GM23338 (cell line): ENCODE measurements at regions not wholly inside any gene's neighbourhood (a gene's known extent, or its start where the extent isn't known, plus 50 kb on each side); places are given as distances from the start of the nearest gene placed in this dataset.

Source experiments
- ATAC-seq: fragments of 200-7000 bp; cut with Tn5 transposase; 3 replicates; pipeline ENCODE4 v1.9.1; 2020
- DNase-seq: peaks from one replicate; pipeline ENCODE4 v3.0.0-alpha.2; 2015; ENCODE audit warnings: low spot score
- H2AFZ ChIP-seq: fragments of 200-600 bp; sonication (generic); 2 replicates; pipeline ENCODE4 v1.8.0; 2016; ENCODE audit warnings: antibody characterized with exemption, mild to moderate bottlenecking, moderate library complexity
- H3F3A ChIP-seq: fragments of 200-600 bp; sonication (generic); replicated peaks from 2 replicates; pipeline ENCODE4 v1.8.0; 2017; ENCODE audit warnings: antibody characterized with exemption, mixed run types, low read depth
- H3K27ac ChIP-seq: fragments of 200-600 bp; sonication (generic); 2 replicates; pipeline ENCODE4 v1.6.1; 2016; ENCODE audit warnings: low read depth
- H3K27me3 ChIP-seq: fragments of 200-600 bp; sonication (generic); 2 replicates; pipeline ENCODE4 v1.8.0; 2016; ENCODE audit warnings: mild to moderate bottlenecking, mixed run types, moderate library complexity; ENCODE audit not compliant: insufficient read depth
- H3K36me3 ChIP-seq: fragments of 200-600 bp; sonication (generic); 2 replicates; pipeline ENCODE4 v1.8.0; 2016; ENCODE audit warnings: mild to moderate bottlenecking; ENCODE audit not compliant: insufficient read depth
- H3K4me1 ChIP-seq: fragments of 200-600 bp; sonication (generic); 2 replicates; pipeline ENCODE4 v1.8.0; 2016; ENCODE audit warnings: mild to moderate bottlenecking, moderate library complexity; ENCODE audit not compliant: insufficient read depth
- H3K4me2 ChIP-seq: fragments of 200-600 bp; sonication (generic); 2 replicates; pipeline ENCODE4 v1.7.1; 2017; ENCODE audit warnings: mixed run types
- H3K4me3 ChIP-seq: fragments of 200-600 bp; sonication (generic); 2 replicates; pipeline ENCODE4 v1.6.1; 2016; ENCODE audit warnings: mixed run types
- H3K79me2 ChIP-seq: fragments of 200-600 bp; sonication (generic); replicated peaks from 2 replicates; pipeline ENCODE4 v1.8.0; 2017; ENCODE audit warnings: mild to moderate bottlenecking; ENCODE audit not compliant: insufficient read depth
- H3K9me2 ChIP-seq: fragments of 200-600 bp; sonication (generic); 2 replicates; pipeline ENCODE4 v1.8.0; 2017; ENCODE audit not compliant: insufficient read depth
- H4K20me1 ChIP-seq: fragments of 200-600 bp; sonication (generic); replicated peaks from 2 replicates; pipeline ENCODE4 v1.8.0; 2017; ENCODE audit warnings: mild to moderate bottlenecking; ENCODE audit not compliant: insufficient read depth
- H3K27ac Mint-ChIP-seq: 2 replicates; pipeline ENCODE4 v1.8.0; 2020; ENCODE audit warnings: inconsistent platforms, mild to moderate bottlenecking, moderate library complexity, mixed read lengths
- H3K27me3 Mint-ChIP-seq: 3 replicates; pipeline ENCODE4 v1.8.0; 2022; ENCODE audit warnings: low read depth, mild to moderate bottlenecking, moderate library complexity, mixed read lengths, inconsistent platforms; ENCODE audit not compliant: insufficient read depth, poor library complexity
- H3K36me3 Mint-ChIP-seq: 3 replicates; pipeline ENCODE4 v1.8.0; 2021; ENCODE audit warnings: low read depth, mild to moderate bottlenecking, inconsistent platforms, moderate library complexity, mixed read lengths
- H3K4me1 Mint-ChIP-seq: 3 replicates; pipeline ENCODE4 v1.8.0; 2020; ENCODE audit warnings: mild to moderate bottlenecking, inconsistent platforms, mixed read lengths
- H3K4me3 Mint-ChIP-seq: 3 replicates; pipeline ENCODE4 v1.8.0; 2021; ENCODE audit warnings: moderate library complexity, mild to moderate bottlenecking, inconsistent platforms, mixed read lengths
- H3K9me3 Mint-ChIP-seq: 3 replicates; pipeline ENCODE4 v1.8.0; 2020; ENCODE audit warnings: moderate library complexity, mild to moderate bottlenecking, inconsistent platforms, mixed read lengths
- ZNF114 ChIP-seq: fragments of 250-450 bp; sonication (Bioruptor Pico); IDR thresholded peaks from 2 replicates; pipeline ENCODE4 v1.5.0; 2020; ENCODE audit warnings: mild to moderate bottlenecking, moderate library complexity
- ZNF331 ChIP-seq: fragments of 250-450 bp; sonication (Bioruptor Pico); IDR thresholded peaks from 2 replicates; pipeline ENCODE4 v1.5.0; 2020; ENCODE audit warnings: low read depth, mild to moderate bottlenecking, moderate library complexity
- TF ChIP-seq, protein P1 (sequence below): fragments of 250-450 bp; sonication (Bioruptor Pico); IDR thresholded peaks from 2 replicates; pipeline ENCODE4 v1.5.0; 2020; ENCODE audit warnings: mild to moderate bottlenecking, moderate library complexity
- TF ChIP-seq, protein P2 (sequence below), 2 experiments: fragments of 200-600 bp in 1 of 2; sonication (generic) in 1 of 2; conservative IDR thresholded peaks; 2 replicates each; pipeline versions ENCODE4 v1.5.1 to v1.6.1; 2016 to 2017; ENCODE audit warnings: antibody characterized with exemption in 2 of 2, low read depth in 2 of 2, mild to moderate bottlenecking in 2 of 2, moderate library complexity in 1 of 2

DNA sequence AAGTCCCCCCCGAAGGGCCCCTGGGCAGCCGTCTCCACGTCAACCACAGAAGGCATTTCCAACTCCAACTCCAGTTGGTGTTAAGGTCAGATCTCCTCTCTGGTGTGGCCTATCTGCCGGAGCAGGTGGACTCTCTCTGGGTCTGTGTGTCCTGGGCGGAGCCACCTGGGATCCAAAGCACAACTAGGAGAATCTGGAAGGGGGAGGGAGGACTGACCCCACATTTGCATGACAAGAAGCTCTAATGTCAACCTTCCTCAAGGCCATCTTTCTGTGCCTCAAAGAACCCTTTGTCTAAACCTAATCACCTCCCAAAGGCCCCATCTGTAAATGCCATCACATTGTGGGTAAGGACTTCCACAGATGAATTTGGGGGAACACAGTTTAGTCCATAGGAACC, 381.5 kb downstream of the UQCRFS1 start:
- H3K4me3 Mint-ChIP-seq, result no peak overlapping the region
- H3K36me3 ChIP-seq, result no peaks in the 10 kb centered on the region
- H3K4me1 ChIP-seq, result peaks cover 10% of the 10 kb centered on the region; the same call in 1 of the 2 replicates
- no peaks in the 10 kb centered on the region for H3K79me2 ChIP-seq
- H3K27me3 ChIP-seq, result no peaks in the 10 kb centered on the region
- H3F3A ChIP-seq, result no peaks in the 10 kb centered on the region
- peaks cover 20% of the 10 kb centered on the region for H3K9me2 ChIP-seq
- H3K4me3 ChIP-seq, result no peak overlapping the region
- no peaks in the 10 kb centered on the region for H4K20me1 ChIP-seq
- peaks cover 9% of the 10 kb centered on the region; the same call in 2 of the 3 replicates for H3K4me1 Mint-ChIP-seq
- no peaks in the 10 kb centered on the region for H3K36me3 Mint-ChIP-seq
- TF ChIP-seq, protein P1, sequence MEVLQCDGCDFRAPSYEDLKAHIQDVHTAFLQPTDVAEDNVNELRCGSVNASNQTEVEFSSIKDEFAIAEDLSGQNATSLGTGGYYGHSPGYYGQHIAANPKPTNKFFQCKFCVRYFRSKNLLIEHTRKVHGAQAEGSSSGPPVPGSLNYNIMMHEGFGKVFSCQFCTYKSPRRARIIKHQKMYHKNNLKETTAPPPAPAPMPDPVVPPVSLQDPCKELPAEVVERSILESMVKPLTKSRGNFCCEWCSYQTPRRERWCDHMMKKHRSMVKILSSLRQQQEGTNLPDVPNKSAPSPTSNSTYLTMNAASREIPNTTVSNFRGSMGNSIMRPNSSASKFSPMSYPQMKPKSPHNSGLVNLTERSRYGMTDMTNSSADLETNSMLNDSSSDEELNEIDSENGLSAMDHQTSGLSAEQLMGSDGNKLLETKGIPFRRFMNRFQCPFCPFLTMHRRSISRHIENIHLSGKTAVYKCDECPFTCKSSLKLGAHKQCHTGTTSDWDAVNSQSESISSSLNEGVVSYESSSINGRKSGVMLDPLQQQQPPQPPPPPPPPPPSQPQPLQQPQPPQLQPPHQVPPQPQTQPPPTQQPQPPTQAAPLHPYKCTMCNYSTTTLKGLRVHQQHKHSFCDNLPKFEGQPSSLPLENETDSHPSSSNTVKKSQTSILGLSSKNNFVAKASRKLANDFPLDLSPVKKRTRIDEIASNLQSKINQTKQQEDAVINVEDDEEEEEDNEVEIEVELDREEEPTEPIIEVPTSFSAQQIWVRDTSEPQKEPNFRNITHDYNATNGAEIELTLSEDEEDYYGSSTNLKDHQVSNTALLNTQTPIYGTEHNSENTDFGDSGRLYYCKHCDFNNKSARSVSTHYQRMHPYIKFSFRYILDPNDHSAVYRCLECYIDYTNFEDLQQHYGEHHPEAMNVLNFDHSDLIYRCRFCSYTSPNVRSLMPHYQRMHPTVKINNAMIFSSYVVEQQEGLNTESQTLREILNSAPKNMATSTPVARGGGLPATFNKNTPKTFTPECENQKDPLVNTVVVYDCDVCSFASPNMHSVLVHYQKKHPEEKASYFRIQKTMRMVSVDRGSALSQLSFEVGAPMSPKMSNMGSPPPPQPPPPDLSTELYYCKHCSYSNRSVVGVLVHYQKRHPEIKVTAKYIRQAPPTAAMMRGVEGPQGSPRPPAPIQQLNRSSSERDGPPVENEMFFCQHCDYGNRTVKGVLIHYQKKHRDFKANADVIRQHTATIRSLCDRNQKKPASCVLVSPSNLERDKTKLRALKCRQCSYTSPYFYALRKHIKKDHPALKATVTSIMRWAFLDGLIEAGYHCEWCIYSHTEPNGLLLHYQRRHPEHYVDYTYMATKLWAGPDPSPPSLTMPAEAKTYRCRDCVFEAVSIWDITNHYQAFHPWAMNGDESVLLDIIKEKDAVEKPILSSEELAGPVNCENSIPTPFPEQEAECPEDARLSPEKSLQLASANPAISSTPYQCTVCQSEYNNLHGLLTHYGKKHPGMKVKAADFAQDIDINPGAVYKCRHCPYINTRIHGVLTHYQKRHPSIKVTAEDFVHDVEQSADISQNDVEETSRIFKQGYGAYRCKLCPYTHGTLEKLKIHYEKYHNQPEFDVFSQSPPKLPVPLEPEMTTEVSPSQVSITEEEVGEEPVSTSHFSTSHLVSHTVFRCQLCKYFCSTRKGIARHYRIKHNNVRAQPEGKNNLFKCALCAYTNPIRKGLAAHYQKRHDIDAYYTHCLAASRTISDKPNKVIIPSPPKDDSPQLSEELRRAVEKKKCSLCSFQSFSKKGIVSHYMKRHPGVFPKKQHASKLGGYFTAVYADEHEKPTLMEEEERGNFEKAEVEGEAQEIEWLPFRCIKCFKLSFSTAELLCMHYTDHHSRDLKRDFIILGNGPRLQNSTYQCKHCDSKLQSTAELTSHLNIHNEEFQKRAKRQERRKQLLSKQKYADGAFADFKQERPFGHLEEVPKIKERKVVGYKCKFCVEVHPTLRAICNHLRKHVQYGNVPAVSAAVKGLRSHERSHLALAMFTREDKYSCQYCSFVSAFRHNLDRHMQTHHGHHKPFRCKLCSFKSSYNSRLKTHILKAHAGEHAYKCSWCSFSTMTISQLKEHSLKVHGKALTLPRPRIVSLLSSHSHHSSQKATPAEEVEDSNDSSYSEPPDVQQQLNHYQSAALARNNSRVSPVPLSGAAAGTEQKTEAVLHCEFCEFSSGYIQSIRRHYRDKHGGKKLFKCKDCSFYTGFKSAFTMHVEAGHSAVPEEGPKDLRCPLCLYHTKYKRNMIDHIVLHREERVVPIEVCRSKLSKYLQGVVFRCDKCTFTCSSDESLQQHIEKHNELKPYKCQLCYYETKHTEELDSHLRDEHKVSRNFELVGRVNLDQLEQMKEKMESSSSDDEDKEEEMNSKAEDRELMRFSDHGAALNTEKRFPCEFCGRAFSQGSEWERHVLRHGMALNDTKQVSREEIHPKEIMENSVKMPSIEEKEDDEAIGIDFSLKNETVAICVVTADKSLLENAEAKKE (CRISPR knock-in tag), result peak; percentile 53; the same call in 1 of the 2 replicates
- TF ChIP-seq, protein P2, sequence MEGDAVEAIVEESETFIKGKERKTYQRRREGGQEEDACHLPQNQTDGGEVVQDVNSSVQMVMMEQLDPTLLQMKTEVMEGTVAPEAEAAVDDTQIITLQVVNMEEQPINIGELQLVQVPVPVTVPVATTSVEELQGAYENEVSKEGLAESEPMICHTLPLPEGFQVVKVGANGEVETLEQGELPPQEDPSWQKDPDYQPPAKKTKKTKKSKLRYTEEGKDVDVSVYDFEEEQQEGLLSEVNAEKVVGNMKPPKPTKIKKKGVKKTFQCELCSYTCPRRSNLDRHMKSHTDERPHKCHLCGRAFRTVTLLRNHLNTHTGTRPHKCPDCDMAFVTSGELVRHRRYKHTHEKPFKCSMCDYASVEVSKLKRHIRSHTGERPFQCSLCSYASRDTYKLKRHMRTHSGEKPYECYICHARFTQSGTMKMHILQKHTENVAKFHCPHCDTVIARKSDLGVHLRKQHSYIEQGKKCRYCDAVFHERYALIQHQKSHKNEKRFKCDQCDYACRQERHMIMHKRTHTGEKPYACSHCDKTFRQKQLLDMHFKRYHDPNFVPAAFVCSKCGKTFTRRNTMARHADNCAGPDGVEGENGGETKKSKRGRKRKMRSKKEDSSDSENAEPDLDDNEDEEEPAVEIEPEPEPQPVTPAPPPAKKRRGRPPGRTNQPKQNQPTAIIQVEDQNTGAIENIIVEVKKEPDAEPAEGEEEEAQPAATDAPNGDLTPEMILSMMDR (conservative IDR thresholded peaks at IDR 0.05; ENCODE audit: low read depth in 2 of 2), result no peak
- no peak for TF ChIP-seq ZNF114 (CRISPR knock-in tag)
- TF ChIP-seq ZNF331, result no peak
- ATAC-seq (peak; percentile 88), DNase-seq (peak; percentile 62)
- no peaks in the 10 kb centered on the region for H3K9me3 Mint-ChIP-seq
- H3K27ac Mint-ChIP-seq, result no peak overlapping the region
- H3K27me3 Mint-ChIP-seq, result peaks cover 2% of the 10 kb centered on the region
- H3K27ac ChIP-seq, result no peak overlapping the region
- 0 out of 2 replicates have a peak overlapping the region, but pooled peaks have one; percentile 1 for H3K4me2 ChIP-seq
- H2AFZ ChIP-seq, result 0 out of 2 replicates have a peak overlapping the region, but pooled peaks have one; percentile 18
